Epithelial cell of proximal tubule (primary cell): ENCODE measurements at regions not wholly inside any gene's neighbourhood (a gene's known extent, or its start where the extent isn't known, plus 50 kb on each side); places are given as distances from the start of the nearest gene placed in this dataset.

Experiments used
- DNase-seq: peaks from one replicate; pipeline ENCODE4 v3.0.0-alpha.2; 2011; ENCODE audit warnings: low read depth
- H3K4me3 ChIP-seq: 2 replicates; pipeline ENCODE4 v1.5.1; 2011; ENCODE audit warnings: low read depth, mild to moderate bottlenecking, low read length
- CTCF ChIP-seq: conservative IDR thresholded peaks from 2 replicates; pipeline ENCODE4 v1.5.1; 2012; ENCODE audit warnings: low read depth, mild to moderate bottlenecking, low read length

- no peak for DNase-seq
- no peak for TF ChIP-seq CTCF
- no peak overlapping the region for H3K4me3 ChIP-seq
These were observed 432.3 kb upstream of the ARRDC4 start for GRCh38 chr15:97528238-97528637.

GRCh38 chr15:97545799-97546198 lies 414.7 kb upstream of the ARRDC4 start:
- no peak for TF ChIP-seq CTCF

GRCh38 chr15:97547381-97547780 lies 413.1 kb upstream of the ARRDC4 start:
- no peak for TF ChIP-seq CTCF
- DNase-seq = no peak

More at GRCh38 chr15:97545799-97546198, 414.7 kb upstream of the ARRDC4 start:
- no peak overlapping the region for H3K4me3 ChIP-seq
- no peak for DNase-seq

GRCh38 chr15:97561529-97561928 lies 399.0 kb upstream of the ARRDC4 start:
- TF ChIP-seq CTCF = no peak
- DNase-seq = no peak
- no peak overlapping the region for H3K4me3 ChIP-seq

More at GRCh38 chr15:97547381-97547780, 413.1 kb upstream of the ARRDC4 start:
- H3K4me3 ChIP-seq = no peak overlapping the region

GRCh38 chr15:97563516-97563915 lies 397.0 kb upstream of the ARRDC4 start:
- TF ChIP-seq CTCF = no peak
- H3K4me3 ChIP-seq = no peak overlapping the region
- DNase-seq = no peak

GRCh38 chr15:97566961-97567360 lies 393.5 kb upstream of the ARRDC4 start:
- no peak overlapping the region for H3K4me3 ChIP-seq
- DNase-seq = no peak
- no peak for TF ChIP-seq CTCF

- DNase-seq = no peak
- H3K4me3 ChIP-seq = no peak overlapping the region
- no peak for TF ChIP-seq CTCF
These were observed 393.1 kb upstream of the ARRDC4 start for GRCh38 chr15:97567411-97567810.
